ENCODE measurements at regions not wholly inside any gene's neighbourhood (a gene's known extent, or its start where the extent isn't known, plus 50 kb on each side); places are given as distances from the start of the nearest gene placed in this dataset.

DNA sequence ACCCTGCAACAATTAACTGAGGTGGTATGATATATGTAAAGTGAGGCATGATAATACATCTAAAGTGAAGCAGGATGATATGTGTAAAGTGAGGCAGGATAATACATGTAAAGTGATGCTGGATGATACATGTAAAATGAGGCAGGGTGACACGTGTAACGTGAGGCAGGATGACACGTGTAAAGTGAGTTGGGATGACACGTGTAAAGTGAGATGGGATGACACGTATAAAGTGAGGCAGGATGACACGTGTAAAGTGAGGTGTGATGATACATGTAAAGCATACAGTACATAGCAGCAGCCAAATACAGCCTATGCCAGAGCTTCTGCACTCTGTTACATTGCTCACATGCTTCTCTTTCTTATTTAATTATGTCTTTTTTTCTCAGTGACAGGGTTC, 184.4 kb upstream of the FOXF1 start:
- H3K9me3 ChIP-seq = peaks cover 17% of the 10 kb centered on the region

DNA sequence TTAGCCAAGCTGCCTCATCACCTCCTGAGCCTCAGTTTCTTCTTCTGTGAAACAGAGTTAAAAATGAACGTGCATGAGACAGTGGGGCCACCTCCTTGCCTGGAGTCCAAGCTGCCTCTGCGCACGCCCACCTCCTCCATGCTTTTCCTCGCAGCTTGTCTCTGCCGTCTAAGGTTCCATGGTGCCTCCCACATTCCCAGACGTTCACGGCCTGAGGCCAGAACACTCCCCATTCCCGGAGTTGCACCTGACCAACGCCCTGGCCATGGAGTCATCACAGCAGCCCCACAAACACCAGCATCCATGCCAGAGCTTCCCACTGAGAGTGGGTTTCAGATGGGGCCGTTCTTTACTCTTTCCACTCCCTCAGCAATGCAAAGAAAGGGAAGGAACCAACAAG, 183.0 kb upstream of the FOXF1 start:
- FAIRE-seq = no peak
- CTCF ChIA-PET = interaction anchor here (0.7 kb wide), 1 partner anchor 257 kb away, joined by 3 read pairs; no protein-coding TSS in a partner anchor
- DNase-seq (ENCODE audit: low read depth in 1 of 2, low spot score in 1 of 2) = no peak
- no peak for TF ChIP-seq MAX (IDR thresholded peaks at IDR 0.05)
- TF ChIP-seq ZNF302 (CRISPR knock-in tag; IDR thresholded peaks at IDR 0.05) = no peak
- TF ChIP-seq RCOR1 (IDR thresholded peaks at IDR 0.05; ENCODE audit: low read depth, low read length) = no peak
- TF ChIP-seq, protein P1, sequence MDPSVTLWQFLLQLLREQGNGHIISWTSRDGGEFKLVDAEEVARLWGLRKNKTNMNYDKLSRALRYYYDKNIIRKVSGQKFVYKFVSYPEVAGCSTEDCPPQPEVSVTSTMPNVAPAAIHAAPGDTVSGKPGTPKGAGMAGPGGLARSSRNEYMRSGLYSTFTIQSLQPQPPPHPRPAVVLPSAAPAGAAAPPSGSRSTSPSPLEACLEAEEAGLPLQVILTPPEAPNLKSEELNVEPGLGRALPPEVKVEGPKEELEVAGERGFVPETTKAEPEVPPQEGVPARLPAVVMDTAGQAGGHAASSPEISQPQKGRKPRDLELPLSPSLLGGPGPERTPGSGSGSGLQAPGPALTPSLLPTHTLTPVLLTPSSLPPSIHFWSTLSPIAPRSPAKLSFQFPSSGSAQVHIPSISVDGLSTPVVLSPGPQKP (IDR thresholded peaks at IDR 0.05; ENCODE audit: low read depth, low read length) = no peak
- TF ChIP-seq, protein P2, sequence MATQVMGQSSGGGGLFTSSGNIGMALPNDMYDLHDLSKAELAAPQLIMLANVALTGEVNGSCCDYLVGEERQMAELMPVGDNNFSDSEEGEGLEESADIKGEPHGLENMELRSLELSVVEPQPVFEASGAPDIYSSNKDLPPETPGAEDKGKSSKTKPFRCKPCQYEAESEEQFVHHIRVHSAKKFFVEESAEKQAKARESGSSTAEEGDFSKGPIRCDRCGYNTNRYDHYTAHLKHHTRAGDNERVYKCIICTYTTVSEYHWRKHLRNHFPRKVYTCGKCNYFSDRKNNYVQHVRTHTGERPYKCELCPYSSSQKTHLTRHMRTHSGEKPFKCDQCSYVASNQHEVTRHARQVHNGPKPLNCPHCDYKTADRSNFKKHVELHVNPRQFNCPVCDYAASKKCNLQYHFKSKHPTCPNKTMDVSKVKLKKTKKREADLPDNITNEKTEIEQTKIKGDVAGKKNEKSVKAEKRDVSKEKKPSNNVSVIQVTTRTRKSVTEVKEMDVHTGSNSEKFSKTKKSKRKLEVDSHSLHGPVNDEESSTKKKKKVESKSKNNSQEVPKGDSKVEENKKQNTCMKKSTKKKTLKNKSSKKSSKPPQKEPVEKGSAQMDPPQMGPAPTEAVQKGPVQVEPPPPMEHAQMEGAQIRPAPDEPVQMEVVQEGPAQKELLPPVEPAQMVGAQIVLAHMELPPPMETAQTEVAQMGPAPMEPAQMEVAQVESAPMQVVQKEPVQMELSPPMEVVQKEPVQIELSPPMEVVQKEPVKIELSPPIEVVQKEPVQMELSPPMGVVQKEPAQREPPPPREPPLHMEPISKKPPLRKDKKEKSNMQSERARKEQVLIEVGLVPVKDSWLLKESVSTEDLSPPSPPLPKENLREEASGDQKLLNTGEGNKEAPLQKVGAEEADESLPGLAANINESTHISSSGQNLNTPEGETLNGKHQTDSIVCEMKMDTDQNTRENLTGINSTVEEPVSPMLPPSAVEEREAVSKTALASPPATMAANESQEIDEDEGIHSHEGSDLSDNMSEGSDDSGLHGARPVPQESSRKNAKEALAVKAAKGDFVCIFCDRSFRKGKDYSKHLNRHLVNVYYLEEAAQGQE (IDR thresholded peaks at IDR 0.05) = no peak
- TF ChIP-seq NR3C1 (IDR thresholded peaks at IDR 0.05) = no peak
- TF ChIP-seq BCL3 (IDR thresholded peaks at IDR 0.05) = no peak
- no peak for TF ChIP-seq EP300 (IDR thresholded peaks at IDR 0.05)
- TF ChIP-seq HOXB5 (CRISPR knock-in tag; IDR thresholded peaks at IDR 0.05) = no peak
- no peak for TF ChIP-seq CBX2 (IDR thresholded peaks at IDR 0.05; ENCODE audit: borderline replicate concordance, low read depth)
- no peak for TF ChIP-seq SMC3 (IDR thresholded peaks at IDR 0.05)
- TF ChIP-seq EHF (CRISPR knock-in tag; IDR thresholded peaks at IDR 0.05) = no peak
- no peak for TF ChIP-seq CBX8 (IDR thresholded peaks at IDR 0.05)
- no peak for TF ChIP-seq EHMT2 (IDR thresholded peaks at IDR 0.05; ENCODE audit: low read depth)

More for the DNA sequence above, 184.4 kb upstream of the FOXF1 start:
- FAIRE-seq (no peak), DNase-seq (ENCODE audit: low read depth in 1 of 2, low spot score in 1 of 2) (no peak), ATAC-seq (no peak)
- CTCF ChIA-PET = no interaction called here
- no peak for TF ChIP-seq HES2 (IDR thresholded peaks at IDR 0.05)
- no peak for TF ChIP-seq MAFK (IDR thresholded peaks at IDR 0.05; ENCODE audit: partially characterized antibody)
- TF ChIP-seq ZFP36 (IDR thresholded peaks at IDR 0.05; ENCODE audit: borderline replicate concordance, partially characterized antibody) = no peak
- TF ChIP-seq CTCF (IDR thresholded peaks at IDR 0.05) = no peak
- no peak for TF ChIP-seq KDM1A (IDR thresholded peaks at IDR 0.05; ENCODE audit: low read depth)
- TF ChIP-seq RNF2 (IDR thresholded peaks at IDR 0.05; ENCODE audit: borderline replicate concordance, low read depth) = no peak
- TF ChIP-seq RCOR1 (IDR thresholded peaks at IDR 0.05; ENCODE audit: low read depth, low read length) = no peak
- no peak for TF ChIP-seq ZNF302 (CRISPR knock-in tag; IDR thresholded peaks at IDR 0.05)
- TF ChIP-seq CHD2 (IDR thresholded peaks at IDR 0.05; ENCODE audit: low read length, partially characterized antibody) = no peak
- no peak for TF ChIP-seq TFCP2L1 (CRISPR knock-in tag; IDR thresholded peaks at IDR 0.05)
- TF ChIP-seq TP53 (CRISPR knock-in tag; IDR thresholded peaks at IDR 0.05) = no peak
- TF ChIP-seq ZC3H11A (IDR thresholded peaks at IDR 0.05) = no peak
- TF ChIP-seq, protein P2 (IDR thresholded peaks at IDR 0.05) = no peak
- POLR2A ChIA-PET = no interaction called here
- 15% methylated on average over 6 of the region's 6 CpGs for WGBS (ENCODE audit: missing lambda C conversion rate)
- Histone ChIP-seq H3K4me3 (no peak overlapping the region), H3K4me1 (no peaks in the 10 kb centered on the region), H3K4me2 (no peak overlapping the region), H3K27ac (no peak overlapping the region)

More for the DNA sequence above, 183.0 kb upstream of the FOXF1 start:
- Histone ChIP-seq H3K4me3 (no peak overlapping the region), H3K4me2 (no peak overlapping the region), H3K4me1 (no peaks in the 10 kb centered on the region), H3K27ac (no peak overlapping the region), H3K9me3 (peaks cover 17% of the 10 kb centered on the region)
- WGBS (ENCODE audit: missing lambda C conversion rate) = 20% methylated on average over 10 of the region's 10 CpGs
- POLR2A ChIA-PET = no interaction called here
- no peak for ATAC-seq

Measured in A549 (cell line).